WTC11 (cell line): ENCODE measurements at regions not wholly inside any gene's neighbourhood (a gene's known extent, or its start where the extent isn't known, plus 50 kb on each side); places are given as distances from the start of the nearest gene placed in this dataset.
"Not testable (repeated sequence)": the region's sequence is repeated elsewhere in the genome, so short reads cannot be mapped to it uniquely, and the experiment has no call there.

Experiments
- CTCF ChIP-seq: fragments of 200-600 bp; IDR thresholded peaks from 2 replicates; pipeline ENCODE4 v1.8.0; 2022; ENCODE audit warnings: antibody characterized with exemption
- ETV6 ChIP-seq: sonication (generic); formaldehyde crosslinking; IDR thresholded peaks from 2 replicates; pipeline ENCODE4 v1.8.1; 2022; ENCODE audit warnings: mild to moderate bottlenecking, missing genetic modification reagents
- FOXK1 ChIP-seq: sonication (generic); formaldehyde crosslinking; IDR thresholded peaks from 2 replicates; pipeline ENCODE4 v1.8.0; 2022; ENCODE audit warnings: mild to moderate bottlenecking, moderate library complexity, missing genetic modification reagents
- NFYB ChIP-seq: sonication (generic); formaldehyde crosslinking; conservative IDR thresholded peaks from 2 replicates; pipeline ENCODE4 v1.8.0; 2022; ENCODE audit warnings: low read depth, missing genetic modification reagents
- NR3C1 ChIP-seq: sonication (generic); formaldehyde crosslinking; conservative IDR thresholded peaks from 2 replicates; pipeline ENCODE4 v1.8.1; 2023; ENCODE audit warnings: low read depth, mild to moderate bottlenecking, missing genetic modification reagents
- SOX15 ChIP-seq: fragments of 250-450 bp; sonication (Bioruptor Pico); IDR thresholded peaks from 2 replicates; pipeline ENCODE4 v1.9.0; 2021; ENCODE audit warnings: mild to moderate bottlenecking
- STAT6 ChIP-seq: sonication (generic); formaldehyde crosslinking; conservative IDR thresholded peaks from 2 replicates; pipeline ENCODE4 v1.8.1; 2023; ENCODE audit warnings: mild to moderate bottlenecking, low read depth, missing genetic modification reagents, moderate library complexity
- TCF7 ChIP-seq: sonication (generic); formaldehyde crosslinking; IDR thresholded peaks from 2 replicates; pipeline ENCODE4 v1.8.0; 2022; ENCODE audit warnings: mild to moderate bottlenecking, low read depth, missing genetic modification reagents, moderate library complexity
- USF1 ChIP-seq: sonication (generic); formaldehyde crosslinking; IDR thresholded peaks from 2 replicates; pipeline ENCODE4 v1.8.0; 2022; ENCODE audit warnings: mild to moderate bottlenecking, missing genetic modification reagents
- ZNF263 ChIP-seq: sonication (generic); formaldehyde crosslinking; IDR thresholded peaks from 2 replicates; pipeline ENCODE4 v1.8.1; 2022; ENCODE audit warnings: low read depth, mild to moderate bottlenecking, moderate library complexity, missing genetic modification reagents
- ZNF416 ChIP-seq: fragments of 250-450 bp; sonication (Bioruptor Pico); IDR thresholded peaks from 2 replicates; pipeline ENCODE4 v1.9.0; 2021; ENCODE audit warnings: mild to moderate bottlenecking, inconsistent platforms
- TF ChIP-seq, protein P1 (sequence below): sonication (generic); formaldehyde crosslinking; IDR thresholded peaks from 2 replicates; pipeline ENCODE4 v1.8.1; 2022; ENCODE audit warnings: low read depth, missing genetic modification reagents, borderline replicate concordance
- TF ChIP-seq, protein P2 (sequence below): sonication (generic); formaldehyde crosslinking; IDR thresholded peaks from 2 replicates; pipeline ENCODE4 v1.8.0; 2022; ENCODE audit warnings: mild to moderate bottlenecking, missing genetic modification reagents
- TF ChIP-seq, protein P3 (sequence below): sonication (generic); formaldehyde crosslinking; IDR thresholded peaks from 2 replicates; pipeline ENCODE4 v1.8.0; 2023; ENCODE audit warnings: missing genetic modification reagents

DNA sequence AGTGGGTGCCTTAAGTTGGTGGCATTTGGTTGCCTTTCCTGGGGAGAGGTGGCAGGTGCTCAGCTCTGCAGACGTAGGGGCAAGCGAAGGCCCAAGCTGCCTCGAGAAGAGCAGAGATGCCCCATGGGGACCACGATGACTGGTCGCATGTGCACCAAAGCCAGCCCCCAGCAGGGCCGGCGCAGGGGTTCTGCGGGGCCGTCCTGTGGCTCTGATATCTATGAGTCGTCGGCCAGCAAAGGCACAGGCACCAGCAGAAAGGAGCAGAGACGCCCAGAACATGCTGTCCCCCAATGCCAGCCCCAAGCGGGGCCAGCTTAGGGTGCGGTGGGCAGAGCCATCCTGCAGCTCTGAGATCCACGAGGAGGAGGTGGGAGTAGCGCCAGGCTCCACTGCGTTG, 1408.6 kb downstream of the FOXD4L5 start:
- TF ChIP-seq FOXK1 (CRISPR knock-in tag); ETV6; SOX15 (CRISPR knock-in tag); TCF7 (CRISPR knock-in tag); CTCF; USF1 (CRISPR knock-in tag); ZNF416 (CRISPR knock-in tag); NR3C1 (CRISPR knock-in tag); ZNF263; STAT6 (CRISPR knock-in tag); NFYB (CRISPR knock-in tag): not testable (repeated sequence)
- TF ChIP-seq, protein P1, sequence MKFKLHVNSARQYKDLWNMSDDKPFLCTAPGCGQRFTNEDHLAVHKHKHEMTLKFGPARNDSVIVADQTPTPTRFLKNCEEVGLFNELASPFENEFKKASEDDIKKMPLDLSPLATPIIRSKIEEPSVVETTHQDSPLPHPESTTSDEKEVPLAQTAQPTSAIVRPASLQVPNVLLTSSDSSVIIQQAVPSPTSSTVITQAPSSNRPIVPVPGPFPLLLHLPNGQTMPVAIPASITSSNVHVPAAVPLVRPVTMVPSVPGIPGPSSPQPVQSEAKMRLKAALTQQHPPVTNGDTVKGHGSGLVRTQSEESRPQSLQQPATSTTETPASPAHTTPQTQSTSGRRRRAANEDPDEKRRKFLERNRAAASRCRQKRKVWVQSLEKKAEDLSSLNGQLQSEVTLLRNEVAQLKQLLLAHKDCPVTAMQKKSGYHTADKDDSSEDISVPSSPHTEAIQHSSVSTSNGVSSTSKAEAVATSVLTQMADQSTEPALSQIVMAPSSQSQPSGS (CRISPR knock-in tag): not testable (repeated sequence)
- TF ChIP-seq, protein P2, sequence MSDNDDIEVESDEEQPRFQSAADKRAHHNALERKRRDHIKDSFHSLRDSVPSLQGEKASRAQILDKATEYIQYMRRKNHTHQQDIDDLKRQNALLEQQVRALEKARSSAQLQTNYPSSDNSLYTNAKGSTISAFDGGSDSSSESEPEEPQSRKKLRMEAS (CRISPR knock-in tag): not testable (repeated sequence)
- TF ChIP-seq, protein P3, sequence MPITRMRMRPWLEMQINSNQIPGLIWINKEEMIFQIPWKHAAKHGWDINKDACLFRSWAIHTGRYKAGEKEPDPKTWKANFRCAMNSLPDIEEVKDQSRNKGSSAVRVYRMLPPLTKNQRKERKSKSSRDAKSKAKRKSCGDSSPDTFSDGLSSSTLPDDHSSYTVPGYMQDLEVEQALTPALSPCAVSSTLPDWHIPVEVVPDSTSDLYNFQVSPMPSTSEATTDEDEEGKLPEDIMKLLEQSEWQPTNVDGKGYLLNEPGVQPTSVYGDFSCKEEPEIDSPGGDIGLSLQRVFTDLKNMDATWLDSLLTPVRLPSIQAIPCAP (CRISPR knock-in tag): not testable (repeated sequence)
